ENCODE measurements at regions not wholly inside any gene's neighbourhood (a gene's known extent, or its start where the extent isn't known, plus 50 kb on each side); places are given as distances from the start of the nearest gene placed in this dataset.

DNA sequence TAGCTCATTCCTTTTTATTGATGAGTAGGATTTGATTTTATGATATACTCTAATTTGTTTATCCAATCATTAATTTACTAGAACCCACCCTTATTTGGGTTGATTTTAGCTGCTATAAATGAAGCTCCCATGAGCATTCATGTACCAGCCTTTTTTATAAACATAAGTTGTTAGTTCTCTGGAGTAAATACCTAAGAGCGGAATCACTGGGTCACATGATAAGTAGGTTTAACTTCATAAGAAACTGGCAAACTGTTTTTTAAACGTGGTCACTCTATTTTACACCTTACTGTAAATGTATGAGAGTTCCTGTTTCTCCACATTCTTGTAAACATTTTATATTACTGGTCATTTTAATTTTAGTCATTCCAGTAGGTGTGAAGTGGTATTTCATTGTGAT lies 364.6 kb downstream of the NPR3 start:
- H3K27me3 ChIP-seq, result no peaks in the 10 kb centered on the region
- intact Hi-C loops (cut with DNase I), result no loop called here
- TF ChIP-seq, protein P1, sequence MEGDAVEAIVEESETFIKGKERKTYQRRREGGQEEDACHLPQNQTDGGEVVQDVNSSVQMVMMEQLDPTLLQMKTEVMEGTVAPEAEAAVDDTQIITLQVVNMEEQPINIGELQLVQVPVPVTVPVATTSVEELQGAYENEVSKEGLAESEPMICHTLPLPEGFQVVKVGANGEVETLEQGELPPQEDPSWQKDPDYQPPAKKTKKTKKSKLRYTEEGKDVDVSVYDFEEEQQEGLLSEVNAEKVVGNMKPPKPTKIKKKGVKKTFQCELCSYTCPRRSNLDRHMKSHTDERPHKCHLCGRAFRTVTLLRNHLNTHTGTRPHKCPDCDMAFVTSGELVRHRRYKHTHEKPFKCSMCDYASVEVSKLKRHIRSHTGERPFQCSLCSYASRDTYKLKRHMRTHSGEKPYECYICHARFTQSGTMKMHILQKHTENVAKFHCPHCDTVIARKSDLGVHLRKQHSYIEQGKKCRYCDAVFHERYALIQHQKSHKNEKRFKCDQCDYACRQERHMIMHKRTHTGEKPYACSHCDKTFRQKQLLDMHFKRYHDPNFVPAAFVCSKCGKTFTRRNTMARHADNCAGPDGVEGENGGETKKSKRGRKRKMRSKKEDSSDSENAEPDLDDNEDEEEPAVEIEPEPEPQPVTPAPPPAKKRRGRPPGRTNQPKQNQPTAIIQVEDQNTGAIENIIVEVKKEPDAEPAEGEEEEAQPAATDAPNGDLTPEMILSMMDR (IDR thresholded peaks at IDR 0.05), result no peak
- no peak for DNase-seq (ENCODE audit: low spot score in 2 of 2)
- H3K36me3 ChIP-seq, result no peaks in the 10 kb centered on the region
- no peaks in the 10 kb centered on the region for H3K4me1 ChIP-seq
- H3K4me3 ChIP-seq, result no peak overlapping the region
- H3K9me3 ChIP-seq, result no peaks in the 10 kb centered on the region
- no peak overlapping the region for H3K27ac ChIP-seq

DNA sequence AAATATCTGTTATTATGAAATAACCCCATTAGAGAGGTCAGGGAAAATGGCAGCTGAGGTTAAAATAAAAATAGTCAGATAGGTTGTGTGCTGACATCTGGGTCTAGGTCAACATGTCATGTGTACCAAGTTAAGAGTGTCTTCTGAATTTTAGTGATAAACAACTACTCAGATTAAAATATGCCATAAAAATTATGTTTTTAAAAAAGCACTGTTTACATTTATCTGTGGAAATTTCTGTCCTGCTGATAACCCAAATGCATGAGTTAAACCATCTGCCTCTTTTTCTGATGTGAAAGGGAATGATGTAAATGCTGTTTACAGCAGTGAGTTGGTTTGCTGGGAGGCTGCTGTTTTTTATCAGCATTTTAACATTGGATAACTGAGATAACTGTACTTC lies 361.2 kb upstream of the TARS1 start:
- no peak for DNase-seq (ENCODE audit: low spot score in 2 of 2)
- intact Hi-C loops (cut with DNase I), result no loop called here
- Histone ChIP-seq H3K4me1 (no peaks in the 10 kb centered on the region), H3K36me3 (no peaks in the 10 kb centered on the region), H3K9me3 (no peaks in the 10 kb centered on the region), H3K4me3 (no peak overlapping the region), H3K27me3 (no peaks in the 10 kb centered on the region), H3K27ac (no peak overlapping the region)
- TF ChIP-seq, protein P1 (IDR thresholded peaks at IDR 0.05), result no peak

DNA sequence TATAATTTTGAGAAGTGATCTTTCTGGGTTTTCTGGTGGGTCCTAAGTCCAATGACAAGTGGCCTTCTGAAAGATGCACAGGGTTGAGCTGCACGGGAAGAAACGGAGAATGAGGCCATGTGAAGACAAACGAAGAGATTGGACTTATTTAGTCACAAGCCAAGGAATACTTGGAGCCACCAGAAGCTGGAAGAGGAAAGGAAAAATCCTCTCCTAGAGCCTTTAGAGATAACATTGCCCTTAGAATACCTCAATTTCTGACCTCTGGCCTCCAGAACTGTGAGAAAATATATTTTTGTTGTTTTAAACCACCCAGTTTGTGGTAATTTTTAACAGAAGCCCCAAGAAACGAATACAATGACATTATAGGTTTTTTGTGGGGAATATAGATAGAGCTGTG lies 360.5 kb upstream of the TARS1 start:
- Histone ChIP-seq H3K4me1 (no peaks in the 10 kb centered on the region), H3K4me3 (no peak overlapping the region), H3K9me3 (no peaks in the 10 kb centered on the region), H3K36me3 (no peaks in the 10 kb centered on the region), H3K27me3 (no peaks in the 10 kb centered on the region), H3K27ac (no peak overlapping the region)
- DNase-seq (ENCODE audit: low spot score in 2 of 2), result no peak
- TF ChIP-seq, protein P1 (IDR thresholded peaks at IDR 0.05), result no peak
- intact Hi-C loops (cut with DNase I), result no loop called here

DNA sequence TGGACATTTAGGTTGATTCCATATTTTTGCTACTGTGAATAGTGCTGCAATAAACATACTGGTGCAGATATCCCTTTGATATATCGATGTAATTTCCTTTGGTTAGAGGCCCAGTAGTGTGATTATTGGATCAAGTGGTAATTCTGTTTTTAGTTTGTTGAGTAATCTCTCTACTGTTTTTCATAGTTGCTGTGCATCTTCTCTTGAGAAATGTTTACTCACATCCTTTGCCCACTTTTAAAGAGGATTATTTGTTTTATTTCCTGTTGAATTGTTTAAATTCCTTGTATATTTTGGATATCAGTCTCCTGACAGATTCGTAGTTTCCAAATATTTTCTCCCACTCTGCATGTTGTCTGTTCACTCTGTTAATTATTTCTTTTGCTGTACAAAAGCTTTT lies 352.6 kb upstream of the TARS1 start:
- intact Hi-C loops (cut with DNase I), result no loop called here
- Histone ChIP-seq H3K4me3 (no peak overlapping the region), H3K36me3 (no peaks in the 10 kb centered on the region), H3K27me3 (no peaks in the 10 kb centered on the region), H3K4me1 (peaks cover 0 to 5% of the 10 kb centered on the region in 2 donors), H3K27ac (no peak overlapping the region), H3K9me3 (no peaks in the 10 kb centered on the region)
- TF ChIP-seq, protein P1 (IDR thresholded peaks at IDR 0.05), result no peak
- DNase-seq (ENCODE audit: low spot score in 2 of 2), result no peak

DNA sequence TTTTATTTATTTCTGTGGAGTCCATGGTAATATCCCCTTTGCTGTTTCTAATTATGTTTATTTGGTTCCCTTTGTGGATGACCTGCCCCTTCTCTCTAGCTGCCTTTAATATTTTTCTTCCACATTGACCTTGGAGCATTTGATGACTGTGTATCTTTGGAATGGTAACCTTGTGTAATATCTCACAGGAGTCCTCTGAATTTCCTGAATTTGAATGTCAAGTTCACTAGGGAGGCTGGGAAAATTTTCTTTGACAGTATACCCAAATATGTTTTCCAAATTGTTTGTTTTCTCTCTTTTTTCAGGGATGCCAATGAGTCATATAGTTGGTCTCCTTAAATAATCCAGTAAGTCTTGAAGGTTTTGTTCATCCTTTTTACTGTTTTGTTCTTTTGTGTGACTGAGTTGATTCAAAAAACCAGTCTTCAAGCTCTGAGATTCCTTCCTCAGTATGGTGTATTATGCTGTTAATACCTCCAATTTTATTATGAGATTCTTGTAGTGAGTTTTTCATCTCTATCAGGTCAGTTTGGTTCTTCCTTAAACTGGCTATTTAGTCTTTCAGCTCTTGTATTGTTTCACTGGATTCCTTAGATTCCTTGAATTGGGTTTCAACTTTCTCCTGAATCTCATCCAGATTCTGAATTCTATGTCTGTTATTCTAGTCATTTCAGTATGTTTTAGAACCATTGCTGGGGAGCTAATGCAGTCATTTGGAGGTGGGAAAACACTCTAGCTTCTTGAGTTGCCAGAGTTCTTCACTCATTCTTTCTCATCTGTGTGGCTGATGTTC lies 349.0 kb upstream of the TARS1 start:
- Histone ChIP-seq H3K4me3 (no peak overlapping the region), H3K27me3 (no peaks in the 10 kb centered on the region), H3K27ac (no peak overlapping the region), H3K4me1 (peaks cover 0 to 5% of the 10 kb centered on the region in 2 donors), H3K36me3 (no peaks in the 10 kb centered on the region), H3K9me3 (no peaks in the 10 kb centered on the region)
- TF ChIP-seq, protein P1 (IDR thresholded peaks at IDR 0.05), result no peak
- intact Hi-C loops (cut with DNase I), result no loop called here
- DNase-seq (ENCODE audit: low spot score in 2 of 2), result no peak

All from ascending aorta (tissue), 2 donors.